GM23338 (cell line): ENCODE measurements at regions not wholly inside any gene's neighbourhood (a gene's known extent, or its start where the extent isn't known, plus 50 kb on each side); places are given as distances from the start of the nearest gene placed in this dataset.

Experiments
- EZH2 ChIP-seq: fragments of 200-600 bp; sonication (generic); IDR thresholded peaks from one replicate; pipeline ENCODE4 v1.8.0; 2017; ENCODE audit warnings: antibody characterized with exemption, mild to moderate bottlenecking, low read depth; ENCODE audit not compliant: unreplicated experiment
- POLR2AphosphoS5 ChIP-seq: IDR thresholded peaks from 2 replicates; pipeline ENCODE4 v1.6.1; 2016; ENCODE audit warnings: antibody characterized with exemption, low read depth
- REST ChIP-seq: IDR thresholded peaks from one replicate; pipeline ENCODE4 v1.6.1; 2018; ENCODE audit warnings: antibody characterized with exemption; ENCODE audit not compliant: unreplicated experiment
- ZNF331 ChIP-seq: fragments of 250-450 bp; sonication (Bioruptor Pico); IDR thresholded peaks from 2 replicates; pipeline ENCODE4 v1.5.0; 2020; ENCODE audit warnings: low read depth, mild to moderate bottlenecking, moderate library complexity
- ZNF462 ChIP-seq: fragments of 250-450 bp; sonication (Bioruptor Pico); IDR thresholded peaks from 2 replicates; pipeline ENCODE4 v1.5.0; 2020; ENCODE audit warnings: mild to moderate bottlenecking, moderate library complexity

- TF ChIP-seq ZNF462, result no peak
- no peak for TF ChIP-seq ZNF331 (CRISPR knock-in tag)
- no peak for TF ChIP-seq EZH2
- no peak for TF ChIP-seq POLR2AphosphoS5
- no peak for TF ChIP-seq REST
Measured at GRCh38 chr1:30337324-30337620, 386.1 kb downstream of the MATN1 start (continued).
